Suprapubic skin (tissue), 4 donors: ENCODE measurements at regions not wholly inside any gene's neighbourhood (a gene's known extent, or its start where the extent isn't known, plus 50 kb on each side); places are given as distances from the start of the nearest gene placed in this dataset.
"Not testable (repeated sequence)": the region's sequence is repeated elsewhere in the genome, so short reads cannot be mapped to it uniquely, and the experiment has no call there.

Experiments
- DNase-seq, 2 donors: peaks; one replicate each; pipeline ENCODE4 v3.0.0-alpha.2; 2019; ENCODE audit warnings: low spot score in 2 of 2
- H3K27ac ChIP-seq: fragments of 200-600 bp; sonication (generic); one replicate; pipeline ENCODE4 v1.5.1; 2019
- H3K27me3 ChIP-seq: fragments of 200-600 bp; sonication (generic); one replicate; pipeline ENCODE4 v1.5.1; 2019
- H3K36me3 ChIP-seq: fragments of 200-600 bp; sonication (generic); one replicate; pipeline ENCODE4 v1.5.1; 2019
- H3K4me1 ChIP-seq: fragments of 200-600 bp; sonication (generic); one replicate; pipeline ENCODE4 v1.5.1; 2019
- H3K4me3 ChIP-seq: fragments of 200-600 bp; sonication (generic); one replicate; pipeline ENCODE4 v1.5.1; 2019; ENCODE audit warnings: mild to moderate bottlenecking
- H3K9me3 ChIP-seq: fragments of 200-600 bp; sonication (generic); one replicate; pipeline ENCODE4 v1.5.1; 2019
- CTCF ChIP-seq, 2 donors: fragments of 200-600 bp in 1 of 2; fragments of 450-650 bp in 1 of 2; sonication (generic) in 1 of 2; IDR thresholded peaks; one replicate each; pipeline ENCODE4 v1.5.1; 2016 to 2019; ENCODE audit warnings: antibody characterized with exemption in 2 of 2, mild to moderate bottlenecking in 1 of 2, moderate library complexity in 1 of 2
- EP300 ChIP-seq: sonication (generic); formaldehyde crosslinking; IDR thresholded peaks from one replicate; pipeline ENCODE4 v1.6.1; 2017; ENCODE audit warnings: antibody characterized with exemption
- POLR2A ChIP-seq, 2 donors: fragments of 450-650 bp; IDR thresholded peaks; one replicate each; pipeline ENCODE4 v1.6.1; 2017; ENCODE audit warnings: antibody characterized with exemption in 2 of 2, mild to moderate bottlenecking in 2 of 2, moderate library complexity in 2 of 2
- POLR2AphosphoS5 ChIP-seq, 3 donors: sonication (generic); formaldehyde crosslinking; IDR thresholded peaks; one replicate each; pipeline ENCODE4 v1.6.1; 2017; ENCODE audit warnings: antibody characterized with exemption in 3 of 3
- WGBS: methylation state at CpG from one replicate; pipeline ENCODE4 v1.1.5; 2018; 5-methylcytosine and 5-hydroxymethylcytosine counted together

GRCh38 chr22:49683032-49683431 lies 144.6 kb downstream of the BRD1 start:
- Histone ChIP-seq H3K9me3 (no peaks in the 10 kb centered on the region), H3K27ac (no peak overlapping the region), H3K36me3 (no peaks in the 10 kb centered on the region), H3K27me3 (peaks cover 43% of the 10 kb centered on the region), H3K4me3 (no peak overlapping the region), H3K4me1 (no peaks in the 10 kb centered on the region)
- no peak for DNase-seq
- WGBS: 89% methylated on average over 3 of the region's 3 CpGs
- TF ChIP-seq POLR2A (IDR thresholded peaks at IDR 0.05): no peak
- no peak for TF ChIP-seq CTCF (IDR thresholded peaks at IDR 0.05)
- TF ChIP-seq EP300: no peak
- no peak for TF ChIP-seq POLR2AphosphoS5 (IDR thresholded peaks at IDR 0.05)

- H3K27me3 ChIP-seq: peaks cover 39% of the 10 kb centered on the region
- DNase-seq: peak in 1 of 2 donors; percentile 65
- H3K27ac ChIP-seq, H3K9me3 ChIP-seq, H3K36me3 ChIP-seq, H3K4me1 ChIP-seq, H3K4me3 ChIP-seq: not testable (repeated sequence)
- WGBS: 97% methylated on average over 6 of the region's 6 CpGs
Observed at GRCh38 chr22:49680819-49681218, 146.9 kb downstream of the BRD1 start.

- H3K36me3 ChIP-seq: no peaks in the 10 kb centered on the region
- no peak for DNase-seq
- TF ChIP-seq EP300: no peak
- no peak for TF ChIP-seq POLR2AphosphoS5 (IDR thresholded peaks at IDR 0.05)
- no peak for TF ChIP-seq POLR2A (IDR thresholded peaks at IDR 0.05)
- no peak for TF ChIP-seq CTCF (IDR thresholded peaks at IDR 0.05)
- H3K27ac ChIP-seq: no peak overlapping the region
- no peak overlapping the region for H3K4me3 ChIP-seq
- H3K27me3 ChIP-seq: peaks cover 44% of the 10 kb centered on the region
- H3K4me1 ChIP-seq: no peaks in the 10 kb centered on the region
- WGBS: 53% methylated on average over 10 of the region's 10 CpGs
- no peaks in the 10 kb centered on the region for H3K9me3 ChIP-seq
Observed at GRCh38 chr22:49678842-49679170, 148.9 kb downstream of the BRD1 start.

GRCh38 chr22:49678137-49678841 lies 149.4 kb downstream of the BRD1 start:
- H3K36me3 ChIP-seq: no peaks in the 10 kb centered on the region
- peak in 1 of 2 donors; percentile 18 for DNase-seq
- WGBS: 65% methylated on average over 22 of the region's 22 CpGs
- H3K9me3 ChIP-seq: no peaks in the 10 kb centered on the region
- TF ChIP-seq POLR2A (IDR thresholded peaks at IDR 0.05): no peak
- TF ChIP-seq CTCF (IDR thresholded peaks at IDR 0.05): no peak
- TF ChIP-seq POLR2AphosphoS5 (IDR thresholded peaks at IDR 0.05): no peak
- no peak for TF ChIP-seq EP300
- H3K27ac ChIP-seq: no peak overlapping the region
- no peaks in the 10 kb centered on the region for H3K4me1 ChIP-seq
- peaks cover 48% of the 10 kb centered on the region for H3K27me3 ChIP-seq
- H3K4me3 ChIP-seq: no peak overlapping the region

GRCh38 chr22:49677495-49677889 lies 150.2 kb downstream of the BRD1 start:
- WGBS: 82% methylated on average over 3 of the region's 18 CpGs
- H3K4me1 ChIP-seq: no peaks in the 10 kb centered on the region
- no peaks in the 10 kb centered on the region for H3K36me3 ChIP-seq
- DNase-seq: peak; percentile 42 to 75
- no peak overlapping the region for H3K27ac ChIP-seq
- peaks cover 54% of the 10 kb centered on the region for H3K27me3 ChIP-seq
- TF ChIP-seq POLR2A (IDR thresholded peaks at IDR 0.05) (no peak), POLR2AphosphoS5 (IDR thresholded peaks at IDR 0.05) (no peak), EP300 (no peak), CTCF (IDR thresholded peaks at IDR 0.05) (no peak)
- no peak overlapping the region for H3K4me3 ChIP-seq
- H3K9me3 ChIP-seq: no peaks in the 10 kb centered on the region
